CD4-positive, alpha-beta T cell treated with Interferon alpha-2 for 1 hour (primary cell): ENCODE measurements at regions not wholly inside any gene's neighbourhood (a gene's known extent, or its start where the extent isn't known, plus 50 kb on each side); places are given as distances from the start of the nearest gene placed in this dataset.

ENCODE experiments used
- DNase-seq, 2 donors: peaks; one replicate each; pipeline ENCODE4 v3.0.0-alpha.2; 2020 to 2022

DNA sequence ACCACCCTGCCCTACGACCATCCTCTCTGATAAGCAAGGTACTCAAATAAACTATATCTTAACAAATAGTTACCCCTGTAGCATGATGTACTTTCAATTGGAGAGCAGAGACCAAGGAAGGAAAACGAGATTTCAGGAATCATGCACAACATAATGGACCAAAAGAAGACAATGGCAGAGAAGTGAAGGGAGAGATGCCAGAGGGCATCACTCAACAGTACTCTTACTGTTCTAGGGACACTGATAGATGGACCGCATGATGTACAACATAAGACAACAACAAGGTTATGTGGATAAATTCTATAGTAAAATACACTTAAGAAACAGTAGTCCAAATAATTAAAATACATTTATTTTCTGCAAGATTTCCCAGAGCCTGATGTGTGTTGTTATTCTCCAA lies 77.5 kb upstream of the IFNG-AS1 start:
- no peak for DNase-seq

DNA sequence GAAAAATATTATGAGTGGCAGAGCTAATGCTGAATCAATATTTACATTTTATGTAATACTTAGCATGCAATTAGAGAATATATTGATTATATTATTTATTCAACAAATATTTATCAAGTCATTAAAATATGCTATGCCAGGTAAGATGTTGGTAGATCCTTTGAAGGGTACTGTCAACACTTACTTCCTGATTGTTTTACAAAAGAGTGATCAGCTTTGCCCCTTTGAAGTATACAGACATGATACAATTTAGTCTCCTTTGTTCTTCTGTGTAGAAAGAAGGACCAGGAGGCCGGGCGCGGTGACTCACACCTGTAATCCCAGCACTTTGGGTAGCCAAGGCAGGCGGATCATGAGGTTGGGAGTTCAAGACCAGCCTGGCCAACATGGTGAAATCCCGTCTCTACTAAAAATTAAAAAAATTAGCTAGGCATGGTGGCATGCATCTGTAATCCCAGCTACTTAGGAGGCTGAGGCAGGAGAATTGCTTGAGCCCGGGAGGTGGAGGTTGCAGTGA lies 73.9 kb upstream of the IFNG-AS1 start:
- no peak for DNase-seq

DNA sequence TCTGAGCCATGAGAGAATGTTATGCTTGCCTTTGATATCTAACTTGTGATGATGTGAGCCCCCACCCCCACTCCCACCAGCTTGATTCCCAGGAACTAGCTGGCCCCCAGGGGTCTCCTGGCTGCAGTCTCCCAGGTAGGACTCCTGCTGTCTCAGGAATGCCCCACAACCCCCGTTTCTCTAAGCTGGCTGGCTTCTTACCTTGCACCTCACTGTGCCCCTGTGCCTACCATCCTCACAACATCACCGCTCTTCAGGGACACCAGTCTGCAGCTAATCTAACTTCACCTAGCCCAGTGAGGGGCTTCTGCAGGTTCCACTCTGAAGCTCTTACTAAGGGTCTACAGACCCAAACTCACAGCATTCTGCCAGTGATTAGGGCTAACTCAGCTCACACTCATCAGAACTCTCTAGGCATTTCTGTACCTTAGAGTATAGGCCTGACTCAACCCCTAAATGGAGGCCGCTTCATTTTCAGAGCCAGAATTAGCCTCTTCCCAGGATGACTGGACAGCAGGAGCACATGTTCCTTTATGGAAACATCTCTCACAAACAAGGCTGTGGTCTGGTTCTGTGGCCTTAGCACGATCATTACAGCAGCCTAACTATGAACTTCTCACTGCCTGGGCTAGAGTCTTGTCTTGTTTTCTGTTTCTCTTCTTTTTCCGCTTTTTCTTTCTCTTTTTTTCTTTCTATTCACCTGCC lies 72.8 kb upstream of the IFNG-AS1 start:
- no peak for DNase-seq

DNA sequence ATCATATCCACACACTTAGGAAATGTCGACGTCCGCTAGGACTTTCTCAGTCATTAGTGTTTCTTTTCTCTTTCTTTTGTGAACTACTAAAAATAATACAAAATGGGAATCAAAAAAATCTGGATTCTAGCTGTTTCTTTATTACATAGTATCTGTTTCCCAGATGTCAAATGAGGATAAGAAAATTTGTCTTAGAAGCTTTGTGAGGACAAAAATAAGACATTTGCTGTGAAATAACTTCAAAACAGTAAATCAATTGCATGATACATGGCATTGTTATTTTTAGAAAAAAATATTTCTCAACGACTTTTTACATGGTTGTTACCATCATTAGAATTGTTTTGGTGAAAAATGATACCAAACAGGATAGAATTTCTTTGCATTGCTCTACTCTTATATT lies 71.4 kb upstream of the IFNG-AS1 start:
- DNase-seq, result no peak

DNA sequence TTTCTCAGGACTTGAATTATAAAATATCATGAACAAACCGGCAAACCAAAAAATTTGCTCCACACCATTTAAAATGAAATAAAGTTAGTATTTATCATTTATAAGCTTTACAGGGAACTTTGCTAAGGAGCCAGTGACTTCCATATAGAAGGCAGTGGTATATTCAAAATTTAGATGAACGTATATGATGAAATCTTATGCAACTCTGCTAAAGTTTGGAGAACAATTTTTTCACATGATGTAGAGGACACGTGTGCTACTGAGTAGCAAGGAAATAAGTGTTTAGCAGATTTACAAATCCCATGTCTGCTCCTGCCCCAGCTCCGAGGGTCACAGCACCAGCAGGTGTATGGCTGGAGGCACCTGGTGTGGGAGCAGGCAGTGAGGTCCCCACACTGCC lies 70.8 kb upstream of the IFNG-AS1 start:
- DNase-seq, result no peak

DNA sequence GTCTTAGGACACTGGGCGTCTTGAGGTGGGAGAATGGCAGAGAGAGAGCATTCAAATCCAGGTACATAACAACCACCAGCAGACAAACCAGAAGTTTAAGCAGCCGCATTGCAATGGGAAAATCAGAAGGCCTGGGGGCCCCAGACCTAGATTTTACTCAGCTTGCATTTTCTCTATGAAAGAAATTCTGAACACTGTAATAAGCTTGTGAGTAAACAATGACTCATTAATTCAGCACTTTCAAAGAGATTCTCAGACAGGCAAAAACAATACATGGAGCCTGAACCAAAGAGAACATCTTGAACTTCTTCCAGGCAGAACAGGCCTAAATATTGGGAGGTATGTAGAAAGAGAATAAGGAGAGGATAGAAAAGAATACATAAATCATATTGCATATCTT lies 69.8 kb upstream of the IFNG-AS1 start:
- DNase-seq, result no peak

DNA sequence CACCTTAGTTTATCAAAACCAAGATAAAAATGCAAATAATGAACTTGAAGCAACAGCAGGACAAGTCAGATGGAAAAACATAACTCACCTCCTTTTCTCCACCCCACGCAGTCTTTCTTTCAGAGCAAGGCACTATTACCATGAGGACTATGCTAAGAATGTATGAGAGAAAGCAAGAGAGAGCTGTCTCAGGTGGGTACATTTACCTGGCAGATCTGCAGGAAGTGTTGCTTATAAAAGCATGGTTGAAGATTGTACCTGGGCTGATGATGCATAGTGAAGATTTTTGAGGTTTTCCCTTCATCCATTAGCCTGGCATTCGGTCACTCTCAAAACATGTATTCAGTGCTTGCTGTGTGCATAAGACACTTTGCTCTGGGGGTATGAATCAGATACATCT lies 68.8 kb upstream of the IFNG-AS1 start:
- no peak for DNase-seq

DNA sequence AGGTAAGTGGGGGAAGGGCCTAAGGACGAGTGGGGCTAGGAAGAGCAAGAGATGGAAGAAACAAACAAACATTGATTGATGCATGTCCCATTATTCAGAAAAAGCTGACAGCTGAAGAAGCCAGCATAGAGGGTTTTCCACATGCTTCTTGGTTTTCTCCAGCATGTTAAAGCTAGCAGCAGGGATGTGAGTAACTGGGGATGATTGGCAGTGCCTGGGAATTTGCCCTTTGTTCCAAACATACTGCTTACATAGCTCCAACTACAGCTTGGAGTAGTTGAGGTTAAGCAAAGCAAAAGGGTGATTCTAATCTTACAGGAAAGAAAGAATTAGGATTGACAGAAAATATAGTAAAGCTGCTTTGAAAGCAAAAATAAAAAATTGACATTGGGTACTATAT lies 68.0 kb upstream of the IFNG-AS1 start:
- DNase-seq, result no peak

DNA sequence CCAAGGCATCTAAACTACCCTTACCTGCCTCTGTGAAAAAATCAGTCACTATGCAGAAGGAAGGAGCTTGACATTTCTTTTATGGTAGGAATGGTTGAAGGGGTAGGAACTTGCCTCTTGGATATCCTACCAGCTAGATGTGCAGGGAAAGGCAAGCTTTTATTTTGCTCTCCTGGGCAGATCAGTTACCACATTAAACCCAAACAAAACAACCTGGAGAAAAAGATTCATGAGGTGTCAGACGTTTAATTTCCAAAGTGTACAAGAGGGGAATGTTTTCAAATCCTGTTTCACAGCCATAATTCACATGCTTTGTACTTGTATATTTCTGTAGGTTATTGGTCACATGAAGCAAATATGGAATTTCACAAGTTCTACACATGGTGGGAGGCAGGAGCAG lies 67.0 kb upstream of the IFNG-AS1 start:
- no peak for DNase-seq

DNA sequence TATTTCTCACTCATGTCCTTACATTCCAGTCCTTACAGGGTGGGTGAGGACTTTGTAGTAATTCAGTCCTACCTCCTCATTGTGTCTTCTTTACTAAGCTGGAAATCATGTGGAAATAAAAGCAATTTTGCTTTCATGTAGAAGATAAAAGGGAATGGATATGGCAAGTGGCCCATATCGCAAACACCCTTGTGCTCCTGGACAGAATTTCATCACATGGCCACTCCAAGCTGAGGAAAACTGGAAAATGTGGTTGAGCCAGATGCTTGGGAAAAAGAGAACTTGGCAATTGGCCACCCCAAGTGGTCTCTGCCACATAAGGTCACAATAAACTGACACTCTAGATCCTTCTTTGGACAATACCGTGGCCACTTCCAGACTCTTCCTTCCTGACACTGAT lies 64.2 kb upstream of the IFNG-AS1 start:
- no peak for DNase-seq

DNA sequence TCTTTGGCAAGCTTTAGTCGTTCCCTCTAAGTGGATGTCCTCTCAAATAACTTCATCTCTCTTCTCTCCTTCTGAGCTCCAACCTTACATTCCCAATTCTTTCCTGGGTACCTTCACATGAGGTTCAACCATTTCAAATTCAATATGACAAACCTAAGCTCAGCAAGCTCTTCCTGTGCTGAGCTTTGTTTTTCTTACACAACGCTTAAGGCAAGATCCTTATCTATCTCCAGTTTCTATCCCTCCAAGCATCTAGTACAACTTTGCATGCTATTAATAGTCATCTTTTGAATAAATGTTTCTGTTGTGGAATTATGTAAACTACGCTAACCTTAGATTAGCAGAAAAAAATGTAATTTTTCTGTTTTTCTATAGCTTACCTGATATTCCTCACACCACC lies 63.7 kb upstream of the IFNG-AS1 start:
- DNase-seq, result no peak

DNA sequence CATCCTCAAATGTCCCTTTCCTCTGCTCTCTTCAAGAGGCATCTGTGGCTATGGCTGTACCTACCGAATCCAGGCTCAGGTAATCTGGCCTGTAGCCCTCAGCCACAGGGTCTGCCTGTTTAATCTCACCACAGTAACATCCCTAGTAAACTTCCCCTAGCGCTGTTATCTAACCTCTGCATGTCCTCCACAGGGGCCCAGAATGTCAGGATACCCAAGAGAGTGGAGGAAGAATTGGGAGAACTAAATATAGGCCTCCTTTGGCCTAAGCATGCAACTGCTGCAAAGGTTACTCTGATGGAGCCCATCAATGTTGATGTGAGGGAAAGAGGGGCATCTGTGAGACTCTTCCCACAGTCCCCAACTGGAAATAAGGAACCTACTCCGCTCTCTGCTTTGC lies 63.2 kb upstream of the IFNG-AS1 start:
- DNase-seq, result no peak

DNA sequence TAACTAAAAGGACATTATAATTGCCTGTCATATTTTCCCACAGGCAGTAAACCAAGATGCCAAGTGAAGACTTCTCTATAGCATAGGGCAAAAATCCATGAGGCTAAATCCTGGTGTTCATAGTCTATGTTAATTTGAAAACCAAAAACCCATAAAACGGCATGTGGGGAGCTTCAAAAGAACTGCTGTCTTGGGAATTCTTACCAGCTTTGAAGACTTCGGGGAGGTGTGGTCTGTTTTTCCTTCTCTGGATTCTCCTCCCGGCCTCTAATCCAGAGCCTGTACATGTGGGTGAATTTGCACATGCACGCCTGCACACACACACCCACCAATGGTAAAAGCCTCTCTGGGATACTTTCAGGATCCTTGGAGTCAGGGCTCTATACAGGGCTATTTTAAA lies 61.9 kb upstream of the IFNG-AS1 start:
- DNase-seq, result no peak

DNA sequence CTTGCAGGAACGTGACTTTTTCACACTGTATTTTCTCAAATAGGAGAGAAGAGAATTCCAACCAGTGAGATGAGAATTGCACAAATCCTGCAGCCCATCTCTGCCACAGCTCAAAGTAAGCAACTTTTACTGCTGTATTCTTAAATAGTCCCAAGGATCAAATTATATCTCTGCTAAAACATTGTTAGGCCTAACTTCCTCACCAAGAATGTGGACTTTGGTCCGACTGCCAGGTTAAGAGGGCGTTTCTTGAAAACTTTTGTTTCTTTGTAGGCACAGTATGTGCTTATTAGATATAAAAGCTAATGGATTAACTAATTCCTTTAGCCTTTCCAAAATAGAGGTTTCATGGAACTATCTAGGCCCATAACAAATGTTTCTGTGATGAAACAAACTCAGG lies 61.4 kb upstream of the IFNG-AS1 start:
- DNase-seq, result no peak

DNA sequence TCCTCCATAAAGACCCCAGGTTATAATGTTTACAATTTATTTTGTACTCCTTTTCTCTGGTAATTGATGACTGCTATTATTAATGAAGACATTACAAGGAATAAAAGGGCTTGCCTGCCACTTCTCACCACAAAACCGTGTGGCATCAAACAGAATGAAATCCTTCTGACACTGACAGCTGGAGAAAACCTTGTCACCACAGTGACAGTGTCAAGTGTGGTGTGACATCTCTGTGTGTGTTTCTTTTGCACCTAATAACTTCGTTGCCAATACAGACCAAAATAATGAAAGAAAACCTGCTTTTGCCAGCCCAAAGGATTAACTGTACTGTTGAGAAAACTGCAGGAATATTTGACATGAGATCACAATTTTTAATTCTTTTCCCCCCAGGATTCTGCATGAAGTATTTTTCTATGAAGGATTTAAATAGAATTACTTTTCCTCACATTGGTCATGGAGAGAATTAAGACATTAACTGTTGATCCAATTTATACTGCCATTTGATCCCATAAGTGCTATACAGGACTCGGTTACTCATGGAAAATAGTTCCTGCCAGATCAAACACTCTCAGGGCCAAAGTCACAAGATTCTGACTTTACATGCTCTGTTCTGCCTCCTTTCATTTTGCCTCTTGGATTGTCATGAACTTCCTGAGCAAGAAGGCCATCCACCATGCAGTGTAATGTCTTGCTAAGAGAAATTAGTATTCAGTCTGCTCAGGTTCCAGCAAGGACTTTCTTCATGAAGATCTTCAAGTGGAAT lies 60.4 kb upstream of the IFNG-AS1 start:
- no peak for DNase-seq

DNA sequence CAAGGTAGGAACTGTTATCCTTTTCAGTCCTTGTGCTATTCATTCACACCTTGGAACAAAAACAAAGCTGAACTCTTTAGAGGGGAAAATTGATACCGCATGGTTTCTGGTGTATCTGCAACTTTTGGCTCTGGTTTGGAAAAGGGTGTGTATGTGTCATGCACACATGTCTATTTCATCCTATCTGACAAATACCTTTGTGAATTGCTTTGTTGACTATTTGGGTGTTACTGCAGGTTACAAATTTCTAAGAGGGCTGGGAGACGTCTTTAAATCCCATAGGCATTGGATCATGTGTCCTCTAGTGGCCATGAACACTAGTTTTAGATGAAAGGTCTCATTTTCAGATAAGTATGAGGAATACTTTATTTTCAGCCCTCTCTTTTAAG lies 59.9 kb upstream of the IFNG-AS1 start:
- DNase-seq, result no peak

DNA sequence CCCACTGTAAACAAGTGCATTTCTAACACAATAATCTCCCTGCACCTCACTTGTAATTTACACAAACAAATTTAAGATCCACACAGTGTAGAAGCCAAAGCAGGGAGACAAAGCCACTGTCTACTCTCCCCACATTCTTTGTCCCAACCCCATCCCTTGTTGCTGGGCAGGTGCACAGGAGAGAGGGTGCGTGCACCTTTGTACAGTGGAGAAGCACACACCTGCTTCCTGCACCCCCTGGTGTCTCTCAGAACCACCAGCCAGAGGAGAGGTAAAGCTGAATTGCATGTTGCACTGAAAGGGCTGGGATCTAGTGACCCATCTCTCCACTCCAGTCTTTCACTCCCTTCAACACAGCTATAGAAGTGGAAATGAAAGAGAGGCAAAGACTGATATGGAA lies 51.4 kb upstream of the IFNG-AS1 start:
- peak in 1 of 2 donors; percentile 14 for DNase-seq
